ENCODE measurements at regions not wholly inside any gene's neighbourhood (a gene's known extent, or its start where the extent isn't known, plus 50 kb on each side); places are given as distances from the start of the nearest gene placed in this dataset.
A peak's percentile ranks its signal among the peaks of the same experiment; 100 is the strongest.

DNA sequence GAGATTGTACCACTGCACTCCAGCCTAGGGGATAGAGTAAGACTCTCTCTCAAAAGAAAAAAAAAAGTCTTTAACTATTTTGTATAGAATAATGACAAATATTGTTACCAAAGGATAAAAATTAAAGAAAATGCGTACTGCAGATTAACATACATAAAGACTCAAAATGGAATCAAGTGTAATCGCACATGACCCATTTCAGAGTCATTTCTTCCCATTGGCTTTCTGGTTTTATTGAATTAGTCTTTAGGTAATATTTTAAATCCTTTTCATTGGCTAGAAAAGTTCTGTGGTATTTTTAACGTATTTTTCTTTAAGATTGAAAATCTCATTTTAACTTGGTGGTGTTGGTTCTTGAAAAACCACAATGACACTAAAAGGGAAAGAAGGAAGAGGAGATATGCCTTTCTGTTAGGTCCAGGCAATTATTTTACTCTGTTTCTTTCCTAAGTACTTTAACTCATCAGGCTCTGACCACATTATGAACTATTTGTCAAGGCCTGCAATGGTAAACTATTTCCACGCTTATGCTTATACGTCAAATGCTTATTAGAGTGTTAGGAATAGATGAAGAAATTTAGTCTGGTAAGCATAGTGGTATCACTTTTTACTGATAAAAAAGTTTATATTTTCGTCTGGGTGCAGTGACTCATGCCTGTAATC is 52.3 kb downstream of the PLEKHG1 start:
- DNase-seq (no peak), ATAC-seq (no peak)
- H3K27ac Mint-ChIP-seq = no peak overlapping the region
- no peak overlapping the region for H3K4me3 Mint-ChIP-seq
- H3K9me3 Mint-ChIP-seq = peaks cover 0 to 3% (median 0%) of the 10 kb centered on the region in 9 donors
- no peaks in the 10 kb centered on the region for H3K4me1 Mint-ChIP-seq
- POLR2A ChIA-PET = no interaction called here
- H3K27me3 Mint-ChIP-seq = no peaks in the 10 kb centered on the region
- H3K36me3 Mint-ChIP-seq = no peaks in the 10 kb centered on the region

DNA sequence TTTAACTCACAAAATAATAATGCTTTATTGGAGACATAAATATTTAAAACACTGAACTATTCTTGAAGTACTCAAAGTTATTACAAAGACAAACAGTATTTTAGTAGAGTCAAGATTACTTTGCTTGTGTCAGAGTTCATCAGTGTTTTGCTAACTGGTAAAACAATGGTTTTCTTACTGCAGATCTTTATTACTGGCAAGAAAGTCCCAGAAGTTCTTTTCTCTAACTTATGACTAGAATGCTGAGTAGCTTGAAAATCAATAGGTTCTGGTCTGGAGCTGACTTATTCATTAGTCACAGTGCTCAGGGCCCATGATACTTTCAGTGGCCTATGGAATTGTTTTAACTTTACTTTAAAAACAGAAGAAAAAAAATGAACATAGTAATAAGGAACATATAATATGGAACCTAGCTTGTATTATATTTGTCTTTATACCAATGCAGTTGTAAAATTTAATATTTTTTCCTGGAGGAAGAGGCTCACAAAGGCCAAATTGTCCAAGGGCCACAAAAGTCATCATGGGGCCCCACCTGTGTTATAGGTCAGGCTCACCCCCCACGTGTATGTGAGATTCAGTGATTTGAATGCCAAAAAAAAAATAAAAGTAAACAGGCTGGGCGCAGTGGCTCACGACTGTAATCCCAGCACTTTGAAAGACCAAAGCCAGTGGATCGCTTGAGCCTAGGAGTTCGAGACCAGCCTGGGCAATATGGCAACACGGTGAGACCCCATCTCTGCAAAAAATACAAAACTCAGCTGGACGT is 53.3 kb downstream of the PLEKHG1 start:
- Mint-ChIP-seq H3K27me3 (no peaks in the 10 kb centered on the region), H3K9me3 (peaks cover 0 to 3% (median 0%) of the 10 kb centered on the region in 9 donors), H3K4me3 (no peak overlapping the region), H3K27ac (no peak overlapping the region), H3K4me1 (no peaks in the 10 kb centered on the region), H3K36me3 (no peaks in the 10 kb centered on the region)
- POLR2A ChIA-PET = no interaction called here
- no peak for ATAC-seq
- DNase-seq = no peak

DNA sequence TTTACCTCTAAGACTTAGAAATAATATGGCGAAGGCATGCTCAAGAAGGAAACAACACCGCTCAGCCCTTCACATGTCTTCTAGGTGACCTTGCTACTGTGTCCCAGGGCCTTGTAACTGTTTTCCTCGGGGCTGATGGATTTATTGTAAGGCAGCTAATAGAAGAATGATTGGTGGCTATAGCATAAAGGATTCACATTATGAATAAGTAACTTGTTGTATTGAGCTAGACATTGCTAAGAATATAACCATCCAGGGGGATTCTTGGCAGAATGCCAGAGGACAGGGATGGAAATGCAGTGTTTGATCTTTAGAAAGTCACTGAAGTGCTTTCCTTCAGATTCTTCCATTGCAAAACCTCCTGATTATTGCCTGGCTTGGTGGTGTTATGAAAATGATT is 54.9 kb downstream of the PLEKHG1 start:
- H3K4me1 Mint-ChIP-seq = no peaks in the 10 kb centered on the region
- ATAC-seq = no peak

DNA sequence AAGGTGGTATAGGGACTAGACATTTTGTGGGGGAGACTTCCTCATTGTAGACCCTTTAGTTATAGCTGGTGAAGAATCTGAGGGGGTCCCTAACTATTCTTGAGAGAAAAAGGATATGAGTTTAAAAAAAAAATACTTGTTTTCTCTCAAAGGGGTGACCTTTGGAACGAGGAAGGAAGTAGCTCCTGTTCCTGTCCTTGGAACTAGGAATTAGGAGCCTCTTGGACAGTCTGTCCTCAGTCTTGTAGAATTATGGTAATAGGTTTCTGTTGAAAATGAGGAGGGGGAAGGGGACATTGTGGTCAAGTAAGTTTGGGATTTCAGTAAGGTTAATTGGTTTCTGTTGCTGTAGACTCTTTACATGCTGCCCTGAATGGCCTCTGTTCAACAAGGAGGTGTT is 56.5 kb downstream of the PLEKHG1 start:
- DNase-seq = no peak
- Mint-ChIP-seq H3K27ac (no peak overlapping the region), H3K36me3 (no peaks in the 10 kb centered on the region), H3K4me1 (no peaks in the 10 kb centered on the region), H3K9me3 (peaks cover 0 to 3% (median 0%) of the 10 kb centered on the region in 9 donors), H3K4me3 (no peak overlapping the region), H3K27me3 (peaks cover 0 to 3% (median 0%) of the 10 kb centered on the region in 5 donors)
- no peak for ATAC-seq
- POLR2A ChIA-PET = no interaction called here

More for the DNA sequence above, 54.9 kb downstream of the PLEKHG1 start:
- no peak overlapping the region for H3K4me3 Mint-ChIP-seq
- H3K27me3 Mint-ChIP-seq = no peaks in the 10 kb centered on the region
- no peaks in the 10 kb centered on the region for H3K36me3 Mint-ChIP-seq
- peaks cover 0 to 3% (median 0%) of the 10 kb centered on the region in 9 donors for H3K9me3 Mint-ChIP-seq
- POLR2A ChIA-PET = no interaction called here
- H3K27ac Mint-ChIP-seq = no peak overlapping the region
- DNase-seq = no peak

DNA sequence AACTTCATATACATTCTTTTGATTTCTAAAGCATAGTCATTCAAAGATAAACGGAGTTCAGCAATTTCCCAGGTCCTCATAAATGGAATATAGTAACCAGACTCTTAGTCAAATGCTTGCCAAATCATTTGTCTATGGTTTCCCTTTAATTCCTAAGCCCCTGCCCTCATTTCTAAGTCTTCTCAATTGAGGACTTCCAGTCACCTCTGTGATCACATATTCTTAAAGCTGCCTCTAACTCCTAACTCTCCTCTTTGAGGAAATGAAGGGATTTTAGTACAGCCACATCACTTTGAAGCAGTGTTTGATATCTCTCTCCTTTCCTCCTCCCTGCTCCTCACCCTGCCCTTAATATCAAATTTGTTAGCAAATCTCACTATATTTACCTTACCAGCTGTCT is 58.7 kb downstream of the PLEKHG1 start:
- no peak for DNase-seq
- peaks cover 0 to 3% (median 0%) of the 10 kb centered on the region in 9 donors for H3K9me3 Mint-ChIP-seq
- no peak overlapping the region for H3K27ac Mint-ChIP-seq
- H3K36me3 Mint-ChIP-seq = no peaks in the 10 kb centered on the region
- ATAC-seq = no peak
- H3K4me3 Mint-ChIP-seq = no peak overlapping the region
- POLR2A ChIA-PET = no interaction called here
- no peaks in the 10 kb centered on the region for H3K4me1 Mint-ChIP-seq
- peaks cover 0 to 6% (median 0%) of the 10 kb centered on the region in 5 donors for H3K27me3 Mint-ChIP-seq

DNA sequence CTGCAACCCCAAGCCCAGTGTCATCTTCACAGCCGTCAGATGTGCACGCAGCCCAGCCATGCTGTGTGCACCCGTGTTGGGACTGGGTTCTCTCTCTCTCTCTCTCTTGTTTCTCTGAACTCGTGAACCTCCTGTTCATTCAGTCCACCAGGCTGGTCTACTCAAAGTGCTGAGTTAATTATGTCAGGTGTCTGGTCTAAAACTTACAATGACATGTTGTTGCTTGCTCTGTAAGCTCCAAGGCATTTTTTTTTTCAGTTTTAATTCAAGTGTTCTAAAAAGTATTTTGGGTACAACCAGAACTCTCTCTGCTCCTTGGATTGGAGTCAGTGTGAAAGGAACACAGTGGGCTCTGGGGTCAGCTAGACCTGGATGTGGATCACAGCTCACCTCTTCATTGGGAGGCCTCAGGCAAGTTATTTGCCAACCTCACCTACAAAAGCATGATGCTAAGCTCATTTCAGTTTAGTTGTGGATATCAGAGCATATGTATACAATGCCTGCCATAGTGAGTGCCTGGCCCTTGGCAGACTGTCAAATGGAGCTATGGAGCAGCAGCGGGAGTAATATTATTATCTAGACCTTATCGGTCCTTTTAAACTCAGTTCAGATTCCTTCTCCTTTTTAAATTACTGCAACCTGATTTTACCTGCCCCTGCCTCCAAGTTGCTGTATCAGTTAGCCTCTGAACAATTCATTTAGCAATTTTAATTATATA is 59.5 kb downstream of the PLEKHG1 start:
- Mint-ChIP-seq H3K27ac (peak overlapping the region in 1 of 10 donors; percentile 2), H3K27me3 (peaks cover 0 to 6% (median 0%) of the 10 kb centered on the region in 5 donors), H3K4me1 (no peaks in the 10 kb centered on the region), H3K36me3 (no peaks in the 10 kb centered on the region), H3K9me3 (peaks cover 0 to 3% (median 0%) of the 10 kb centered on the region in 9 donors), H3K4me3 (no peak overlapping the region)
- DNase-seq (no peak), ATAC-seq (no peak)
- POLR2A ChIA-PET = no interaction called here

DNA sequence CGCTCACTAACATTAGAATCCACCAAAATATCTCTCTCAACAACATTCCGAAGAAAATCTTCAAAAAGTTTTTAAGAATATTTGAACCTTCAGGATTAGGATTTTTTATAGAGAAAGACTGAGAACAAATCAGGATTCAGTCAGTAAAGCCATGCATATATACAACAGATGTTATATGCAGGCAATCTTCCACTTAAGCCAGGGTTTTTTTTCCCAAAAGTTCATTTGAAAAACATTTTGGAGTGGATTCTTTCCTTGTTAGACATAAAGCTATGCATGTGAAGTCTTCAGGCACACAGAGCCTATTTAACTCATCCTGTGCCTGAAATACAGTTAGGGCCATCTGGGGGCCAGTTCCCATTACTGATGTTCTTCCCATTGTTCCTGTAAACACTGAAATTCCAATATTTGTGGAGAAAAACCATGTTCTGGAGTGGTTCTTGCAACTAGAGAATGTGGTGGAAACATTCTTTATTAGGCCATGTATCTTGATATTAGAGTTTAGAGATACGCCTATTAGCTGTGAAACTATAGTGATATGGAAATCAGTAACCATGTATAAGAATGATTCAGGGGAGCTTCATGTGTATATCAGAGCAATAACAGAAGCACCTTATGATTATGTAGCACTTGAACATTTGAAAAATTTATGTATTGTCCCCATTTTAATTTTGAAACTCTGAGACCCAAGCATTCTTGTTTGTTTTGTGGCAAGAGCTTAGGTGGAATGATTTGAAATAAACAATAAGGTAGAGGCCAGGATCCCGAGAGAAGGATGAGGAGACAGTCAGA is 61.7 kb downstream of the PLEKHG1 start:
- Mint-ChIP-seq H3K9me3 (no peaks in the 10 kb centered on the region), H3K4me1 (no peaks in the 10 kb centered on the region), H3K36me3 (no peaks in the 10 kb centered on the region), H3K27me3 (peaks cover 0 to 10% (median 0%) of the 10 kb centered on the region in 5 donors), H3K4me3 (no peak overlapping the region), H3K27ac (no peak overlapping the region)
- DNase-seq (no peak), ATAC-seq (no peak)
- POLR2A ChIA-PET = no interaction called here

DNA sequence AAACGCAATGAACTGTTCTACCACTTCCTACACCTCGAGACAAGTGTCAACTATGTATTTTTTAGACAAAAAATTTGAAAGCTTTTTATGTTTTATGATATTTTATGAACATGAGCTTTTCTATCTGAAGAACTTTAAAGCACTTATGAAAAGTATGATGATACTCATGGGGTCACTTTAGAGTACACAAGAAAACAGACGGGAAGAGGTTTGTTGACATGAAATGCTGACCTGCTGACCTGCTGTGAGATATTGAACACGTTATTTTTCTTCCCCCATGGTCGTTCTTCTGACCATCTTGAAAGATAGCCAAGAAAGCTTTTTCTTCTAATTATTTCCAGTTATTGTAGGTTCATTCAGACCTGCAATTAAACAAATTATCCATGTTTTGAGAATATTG is 63.1 kb downstream of the PLEKHG1 start:
- Mint-ChIP-seq H3K9me3 (no peaks in the 10 kb centered on the region), H3K4me1 (no peaks in the 10 kb centered on the region), H3K36me3 (no peaks in the 10 kb centered on the region), H3K4me3 (no peak overlapping the region), H3K27me3 (peaks cover 0 to 10% (median 0%) of the 10 kb centered on the region in 5 donors), H3K27ac (no peak overlapping the region)
- DNase-seq (no peak), ATAC-seq (no peak)
- POLR2A ChIA-PET = no interaction called here

DNA sequence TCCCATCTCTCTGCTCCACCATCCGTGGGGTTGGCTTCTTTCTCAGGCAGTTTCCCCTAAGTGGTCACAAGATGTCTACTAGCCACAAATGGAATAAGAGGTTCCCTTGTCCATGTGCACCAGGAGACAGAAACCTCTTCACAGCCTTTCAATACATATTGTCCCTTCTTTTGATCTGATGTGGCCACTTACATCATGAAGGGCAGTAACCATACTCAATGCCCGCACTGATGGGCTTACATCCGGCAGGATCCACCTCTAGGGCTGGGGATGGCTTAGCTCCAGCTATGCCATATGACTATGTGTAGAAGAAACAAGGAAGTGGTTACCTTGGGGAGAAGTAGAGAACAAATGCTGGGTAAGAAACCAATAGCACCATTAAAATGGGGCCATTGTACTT is 64.4 kb downstream of the PLEKHG1 start:
- peaks cover 0 to 10% (median 0%) of the 10 kb centered on the region in 5 donors for H3K27me3 Mint-ChIP-seq
- ATAC-seq = no peak
- H3K4me1 Mint-ChIP-seq = peaks cover 0 to 3% (median 0%) of the 10 kb centered on the region in 4 donors
- no peak for DNase-seq
- no peak overlapping the region for H3K27ac Mint-ChIP-seq
- no peaks in the 10 kb centered on the region for H3K9me3 Mint-ChIP-seq
- no peaks in the 10 kb centered on the region for H3K36me3 Mint-ChIP-seq
- POLR2A ChIA-PET = no interaction called here
- H3K4me3 Mint-ChIP-seq = no peak overlapping the region

DNA sequence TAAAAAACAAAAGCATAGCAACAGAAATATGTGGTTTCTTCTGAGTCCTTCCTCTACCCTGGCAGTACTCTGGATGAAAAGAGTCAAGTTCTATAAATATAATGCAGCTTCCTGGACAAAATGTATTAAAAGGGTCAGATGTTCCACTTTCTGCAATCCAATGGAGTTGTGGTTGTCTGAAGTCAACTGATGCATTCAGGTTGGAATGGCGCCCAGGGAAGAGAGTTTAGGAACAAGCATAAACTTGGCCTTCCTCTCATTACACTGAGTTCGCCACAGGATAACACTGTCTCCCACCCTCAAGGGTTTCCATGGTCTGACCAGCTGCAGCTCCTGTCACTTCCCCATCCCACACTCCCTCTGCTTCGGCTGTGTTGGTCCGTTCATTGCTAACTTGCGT is 66.4 kb downstream of the PLEKHG1 start:
- ATAC-seq (no peak), DNase-seq (no peak)
- no peak overlapping the region for H3K4me3 Mint-ChIP-seq
- H3K9me3 Mint-ChIP-seq = no peaks in the 10 kb centered on the region
- H3K27ac Mint-ChIP-seq = no peak overlapping the region
- H3K36me3 Mint-ChIP-seq = no peaks in the 10 kb centered on the region
- H3K4me1 Mint-ChIP-seq = peaks cover 0 to 3% (median 0%) of the 10 kb centered on the region in 4 donors
- POLR2A ChIA-PET = interaction anchor here (0.6 kb wide), 1 partner anchor 12 kb away, joined by 3 read pairs; no protein-coding TSS in a partner anchor
- peaks cover 0 to 7% (median 0%) of the 10 kb centered on the region in 5 donors for H3K27me3 Mint-ChIP-seq

DNA sequence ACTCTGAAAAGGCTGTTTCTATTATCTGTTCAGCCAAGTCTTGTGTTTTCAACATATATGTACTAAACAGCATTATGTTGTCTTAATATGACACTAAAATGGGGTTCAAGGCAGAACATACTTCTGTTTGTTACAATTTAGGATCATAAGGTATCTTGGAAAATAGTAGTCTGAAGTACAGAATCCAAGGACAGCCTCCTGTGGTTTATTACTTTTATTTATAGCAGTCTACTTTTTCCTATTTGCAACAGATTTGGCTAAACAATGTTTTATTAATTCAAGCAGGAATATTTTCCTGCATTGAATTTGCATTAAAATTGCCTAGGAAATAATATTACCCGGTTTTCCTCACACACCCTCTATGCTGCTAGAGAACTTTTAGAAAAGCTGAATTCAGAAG is 67.7 kb downstream of the PLEKHG1 start:
- POLR2A ChIA-PET = no interaction called here
- Mint-ChIP-seq H3K9me3 (peaks cover 0 to 1% (median 0%) of the 10 kb centered on the region in 9 donors), H3K36me3 (no peaks in the 10 kb centered on the region), H3K27me3 (peaks cover 0 to 8% (median 0%) of the 10 kb centered on the region in 5 donors), H3K27ac (no peak overlapping the region), H3K4me1 (peaks cover 0 to 3% (median 0%) of the 10 kb centered on the region in 4 donors), H3K4me3 (no peak overlapping the region)
- DNase-seq (no peak), ATAC-seq (no peak)

DNA sequence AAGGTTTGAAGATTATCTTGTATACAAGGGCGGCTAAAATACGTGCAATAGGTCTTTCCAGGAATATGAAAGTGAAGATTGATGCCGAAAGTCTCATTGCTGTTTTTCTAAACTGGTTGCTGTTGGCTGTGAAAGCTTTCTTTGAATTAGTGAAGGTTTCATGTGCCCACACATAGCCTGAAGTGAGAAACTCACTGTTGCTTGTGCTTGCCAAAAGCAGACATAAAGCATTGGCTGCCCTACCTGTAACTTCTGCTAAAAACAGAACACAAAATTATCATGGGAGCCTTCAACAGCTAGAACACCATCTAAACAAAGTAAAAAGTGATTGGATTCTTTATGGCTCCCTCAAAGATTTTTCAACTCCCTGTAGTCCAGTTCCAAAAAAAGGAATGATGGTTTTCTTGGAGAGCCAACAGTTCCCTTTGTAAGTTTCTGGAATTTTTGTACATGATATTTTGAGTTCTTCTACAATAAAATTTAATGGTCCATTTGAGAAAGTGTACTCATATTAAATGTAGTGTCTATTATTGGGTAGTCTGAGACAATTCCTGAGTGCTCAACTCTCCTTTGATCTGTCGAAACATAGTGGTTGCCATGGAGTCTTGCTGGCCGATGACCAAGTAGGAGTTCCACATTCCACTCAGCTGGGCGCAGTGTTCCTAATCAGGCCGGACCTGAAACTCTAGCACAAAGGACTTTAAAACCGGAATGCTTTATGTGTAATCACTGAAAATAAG is 68.5 kb downstream of the PLEKHG1 start:
- H3K27me3 Mint-ChIP-seq = peaks cover 0 to 8% (median 0%) of the 10 kb centered on the region in 5 donors
- H3K27ac Mint-ChIP-seq = no peak overlapping the region
- POLR2A ChIA-PET = no interaction called here
- H3K9me3 Mint-ChIP-seq = peaks cover 0 to 1% (median 0%) of the 10 kb centered on the region in 9 donors
- H3K36me3 Mint-ChIP-seq = no peaks in the 10 kb centered on the region
- no peak for DNase-seq
- H3K4me3 Mint-ChIP-seq = no peak overlapping the region
- ATAC-seq = no peak
- peaks cover 0 to 3% (median 0%) of the 10 kb centered on the region in 4 donors for H3K4me1 Mint-ChIP-seq

All from naive thymus-derived CD8-positive, alpha-beta T cell (primary cell).